Peyer's patch (tissue), 4 donors: ENCODE measurements at regions not wholly inside any gene's neighbourhood (a gene's known extent, or its start where the extent isn't known, plus 50 kb on each side); places are given as distances from the start of the nearest gene placed in this dataset.

ENCODE experiments used
- CTCF ChIP-seq, 6 experiments: fragments of 450-650 bp in 4 of 6; fragments of 200-600 bp in 2 of 6; sonication (generic) in 1 of 6; IDR thresholded peaks; one replicate each; pipeline ENCODE4 v1.5.1; 2017 to 2019; ENCODE audit warnings: antibody characterized with exemption in 6 of 6, mild to moderate bottlenecking in 3 of 6, moderate library complexity in 1 of 6
- POLR2A ChIP-seq, 2 donors: fragments of 450-650 bp; IDR thresholded peaks; one replicate each; pipeline ENCODE4 v1.5.1; 2017; ENCODE audit warnings: antibody characterized with exemption in 2 of 2, mild to moderate bottlenecking in 2 of 2, moderate library complexity in 2 of 2

GRCh38 chr10:52466464-52466863 is 152.4 kb downstream of the DKK1 start:
- TF ChIP-seq CTCF (IDR thresholded peaks at IDR 0.05) = no peak
- no peak for TF ChIP-seq POLR2A (IDR thresholded peaks at IDR 0.05)
